AG09319 (cell line): ENCODE measurements at regions not wholly inside any gene's neighbourhood (a gene's known extent, or its start where the extent isn't known, plus 50 kb on each side); places are given as distances from the start of the nearest gene placed in this dataset.
"Not testable (repeated sequence)": the region's sequence is repeated elsewhere in the genome, so short reads cannot be mapped to it uniquely, and the experiment has no call there.

ENCODE experiments used
- DNase-seq: peaks from one replicate; pipeline ENCODE4 v3.0.0-alpha.2; 2010; ENCODE audit warnings: low read depth; ENCODE audit errors: extremely low read depth
- TF ChIP-seq, protein P1 (sequence below): IDR thresholded peaks from 2 replicates; pipeline ENCODE4 v1.5.1; 2011; ENCODE audit warnings: low read depth, mild to moderate bottlenecking, inconsistent platforms, low read length, moderate library complexity

DNA sequence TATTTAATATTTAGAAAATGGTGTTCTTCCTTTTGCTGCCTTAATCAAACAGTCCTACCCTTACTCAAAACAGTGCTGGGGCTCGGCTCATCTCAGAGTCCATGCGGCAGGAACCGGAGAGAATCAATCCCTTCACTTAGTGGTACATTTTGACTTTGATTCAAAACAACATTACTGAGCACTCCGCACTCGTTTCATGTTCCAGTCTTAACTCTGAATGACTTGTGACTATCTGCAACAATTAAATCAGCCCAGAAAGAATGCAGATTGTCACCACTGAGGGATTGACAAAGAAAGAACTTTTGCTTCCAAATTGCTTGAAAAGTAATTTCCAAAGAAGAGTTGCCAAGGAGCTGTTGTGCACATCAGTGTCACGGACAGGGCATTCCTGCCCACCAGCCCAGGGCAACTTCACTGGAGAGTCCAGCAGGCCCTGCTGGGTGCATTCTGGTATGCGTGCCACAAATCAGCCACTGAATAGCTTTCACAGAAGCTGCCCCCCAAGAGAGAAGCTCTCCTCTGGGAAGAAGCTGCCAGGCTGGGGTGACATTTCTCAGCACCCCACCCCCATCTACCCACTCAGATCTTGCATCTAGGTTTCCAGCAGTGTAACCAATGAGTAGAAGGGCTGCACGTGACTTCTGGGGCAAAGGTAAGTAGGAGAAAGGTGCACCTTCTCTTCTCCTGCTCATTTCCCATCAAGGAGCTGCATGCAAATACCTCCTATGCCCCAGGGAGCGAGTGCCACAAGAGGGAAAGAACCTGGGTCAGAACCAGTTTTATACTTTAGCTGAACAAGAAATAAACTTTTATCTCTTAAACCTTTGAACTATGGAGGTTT, 84.6 kb upstream of the ATP8B1 start:
- TF ChIP-seq, protein P1, sequence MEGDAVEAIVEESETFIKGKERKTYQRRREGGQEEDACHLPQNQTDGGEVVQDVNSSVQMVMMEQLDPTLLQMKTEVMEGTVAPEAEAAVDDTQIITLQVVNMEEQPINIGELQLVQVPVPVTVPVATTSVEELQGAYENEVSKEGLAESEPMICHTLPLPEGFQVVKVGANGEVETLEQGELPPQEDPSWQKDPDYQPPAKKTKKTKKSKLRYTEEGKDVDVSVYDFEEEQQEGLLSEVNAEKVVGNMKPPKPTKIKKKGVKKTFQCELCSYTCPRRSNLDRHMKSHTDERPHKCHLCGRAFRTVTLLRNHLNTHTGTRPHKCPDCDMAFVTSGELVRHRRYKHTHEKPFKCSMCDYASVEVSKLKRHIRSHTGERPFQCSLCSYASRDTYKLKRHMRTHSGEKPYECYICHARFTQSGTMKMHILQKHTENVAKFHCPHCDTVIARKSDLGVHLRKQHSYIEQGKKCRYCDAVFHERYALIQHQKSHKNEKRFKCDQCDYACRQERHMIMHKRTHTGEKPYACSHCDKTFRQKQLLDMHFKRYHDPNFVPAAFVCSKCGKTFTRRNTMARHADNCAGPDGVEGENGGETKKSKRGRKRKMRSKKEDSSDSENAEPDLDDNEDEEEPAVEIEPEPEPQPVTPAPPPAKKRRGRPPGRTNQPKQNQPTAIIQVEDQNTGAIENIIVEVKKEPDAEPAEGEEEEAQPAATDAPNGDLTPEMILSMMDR = no peak
- no peak for DNase-seq

- no peak for DNase-seq
- TF ChIP-seq, protein P1 = no peak
Observed at GRCh38 chr18:57885931-57886330, 82.8 kb upstream of the ATP8B1 start.

DNA sequence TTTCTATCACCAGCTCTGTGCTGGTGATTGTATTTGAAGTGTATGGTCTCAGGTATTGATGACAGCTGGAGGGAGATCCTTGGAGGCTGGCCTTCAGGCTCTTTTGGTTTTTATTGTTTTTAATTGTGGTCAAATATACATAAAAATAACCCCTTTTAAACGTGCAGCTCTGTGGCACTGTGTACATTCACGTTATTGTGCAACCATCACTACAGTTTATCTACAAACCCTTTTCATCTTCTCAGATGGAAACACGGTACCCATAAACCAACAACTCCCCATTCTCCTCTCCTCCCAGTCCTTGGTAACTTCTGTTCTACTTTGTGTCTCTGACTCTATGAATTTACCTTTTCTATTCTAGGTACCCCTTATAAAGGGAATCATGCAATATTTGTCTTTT, 79.3 kb upstream of the ATP8B1 start:
- TF ChIP-seq, protein P1 = no peak

DNA sequence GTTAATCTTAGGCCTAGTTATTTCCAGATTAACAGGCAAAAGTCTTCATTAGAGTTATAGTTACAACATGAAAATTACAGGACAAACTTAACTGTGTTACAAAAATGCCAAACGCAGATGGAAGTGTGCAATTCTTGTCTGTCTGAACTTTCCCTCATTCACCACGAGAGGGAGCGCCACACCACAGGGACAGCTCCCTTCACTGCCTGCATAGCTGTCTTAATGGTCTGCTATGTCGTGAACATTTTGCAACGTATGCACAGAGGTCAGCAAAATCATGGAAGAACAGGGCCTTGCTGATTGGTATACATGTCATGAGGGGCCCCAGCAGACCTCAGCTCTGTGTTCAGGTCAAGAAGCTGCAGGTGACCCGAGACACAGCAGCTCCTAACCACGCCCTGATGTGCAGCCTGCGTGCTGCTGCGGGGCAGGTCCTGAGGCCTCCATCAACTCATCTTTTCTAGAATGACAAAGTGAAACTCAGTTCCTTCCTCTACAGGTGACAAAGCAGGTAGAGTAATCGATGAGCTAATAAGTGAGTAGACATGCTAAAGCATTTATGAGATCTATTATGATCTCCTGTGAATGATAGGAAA, 78.8 kb upstream of the ATP8B1 start:
- TF ChIP-seq, protein P1 = peak; percentile 89

More for the DNA sequence above, 79.3 kb upstream of the ATP8B1 start:
- no peak for DNase-seq

DNA sequence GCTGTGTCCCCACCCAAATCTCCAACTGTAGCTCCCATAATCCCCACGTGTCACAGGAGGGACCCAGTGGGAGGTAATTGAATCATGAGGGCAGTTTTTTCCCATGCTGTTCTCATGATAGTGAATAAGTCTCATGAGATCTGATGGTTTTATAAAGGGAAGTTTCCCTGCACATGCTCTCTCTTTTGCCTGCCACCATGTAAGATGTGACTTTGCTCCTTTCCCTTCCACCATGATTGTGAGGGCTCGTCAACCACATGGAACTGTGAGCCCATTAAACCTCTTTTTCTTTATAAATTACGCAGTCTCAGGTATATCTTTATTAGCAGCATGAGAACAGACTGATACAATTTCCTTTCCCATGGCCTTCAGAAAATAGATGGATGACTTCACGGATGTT, 76.8 kb upstream of the ATP8B1 start:
- not testable (repeated sequence) for DNase-seq

More for the DNA sequence above, 78.8 kb upstream of the ATP8B1 start:
- peak; percentile 73 for DNase-seq

DNA sequence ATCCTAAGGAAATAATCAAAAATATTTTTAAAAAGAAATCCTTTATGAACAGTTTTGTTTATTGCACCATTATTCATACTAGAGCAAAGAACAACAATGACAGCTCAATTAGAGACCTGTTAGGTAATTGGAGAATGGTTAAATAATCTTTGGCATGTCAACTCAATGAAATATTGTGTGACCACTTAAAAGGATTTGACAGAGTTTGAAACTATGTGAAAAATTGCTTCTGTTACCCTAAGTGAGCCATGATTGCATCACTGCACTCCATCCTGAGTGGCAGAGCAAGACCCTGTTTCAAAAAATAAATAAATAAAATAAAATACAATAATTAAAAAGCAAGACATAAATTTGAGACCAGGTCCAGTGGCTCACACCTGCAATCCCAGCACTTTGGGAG, 66.1 kb upstream of the ATP8B1 start:
- DNase-seq = no peak
- TF ChIP-seq, protein P1 = no peak

DNA sequence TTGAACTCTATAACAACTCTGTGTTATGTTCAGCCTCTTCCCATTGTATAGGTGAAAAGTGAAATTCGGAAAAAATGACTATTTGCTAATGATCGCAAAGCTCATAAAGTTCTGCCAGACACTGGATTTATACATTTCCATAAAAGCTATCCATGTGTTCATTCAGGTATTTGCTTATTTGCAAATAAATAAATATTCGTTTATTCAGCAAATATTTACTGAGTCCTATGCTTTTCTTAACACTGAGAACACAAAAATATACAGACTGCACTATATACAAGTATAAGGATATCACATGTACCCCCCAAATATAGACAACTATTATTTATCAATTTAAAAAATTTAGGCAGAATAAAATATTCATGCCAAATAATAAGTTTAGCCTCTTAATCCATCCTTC, 63.2 kb upstream of the ATP8B1 start:
- TF ChIP-seq, protein P1 = no peak

GRCh38 chr18:57864615-57865121, 61.6 kb upstream of the ATP8B1 start:
- no peak for DNase-seq
- TF ChIP-seq, protein P1 = no peak

More for the DNA sequence above, 63.2 kb upstream of the ATP8B1 start:
- DNase-seq = no peak
